GM10266 (cell line): ENCODE measurements at regions not wholly inside any gene's neighbourhood (a gene's known extent, or its start where the extent isn't known, plus 50 kb on each side); places are given as distances from the start of the nearest gene placed in this dataset.

Experiments
- DNase-seq: peaks from one replicate; pipeline ENCODE4 v3.0.0; 2012; ENCODE audit errors: extremely low spot score
- TF ChIP-seq, protein P1 (sequence below): IDR thresholded peaks from 2 replicates; pipeline ENCODE4 v1.5.1; 2012; ENCODE audit warnings: mild to moderate bottlenecking, low read depth; ENCODE audit not compliant: control insufficient read depth, insufficient read depth; ENCODE audit errors: missing control alignments

DNA sequence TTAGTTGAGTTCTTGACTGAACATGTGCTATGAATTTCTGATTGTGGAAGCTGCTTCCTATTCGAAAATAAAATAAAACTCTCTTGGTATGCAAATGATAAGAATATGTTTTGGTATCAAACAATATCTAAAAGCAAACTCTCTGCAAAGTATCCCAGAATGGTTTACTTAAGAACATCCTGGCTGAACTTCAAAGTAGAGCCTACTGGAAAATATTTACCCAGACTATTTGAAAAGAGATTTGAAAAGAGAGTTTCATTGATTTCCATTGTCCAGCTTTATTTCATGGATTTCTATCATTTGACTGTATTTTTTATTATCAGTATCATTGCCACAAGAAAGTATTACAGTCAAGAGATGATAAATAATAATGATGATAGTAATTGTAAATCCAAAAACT, 171.1 kb upstream of the SLC7A11 start:
- TF ChIP-seq, protein P1, sequence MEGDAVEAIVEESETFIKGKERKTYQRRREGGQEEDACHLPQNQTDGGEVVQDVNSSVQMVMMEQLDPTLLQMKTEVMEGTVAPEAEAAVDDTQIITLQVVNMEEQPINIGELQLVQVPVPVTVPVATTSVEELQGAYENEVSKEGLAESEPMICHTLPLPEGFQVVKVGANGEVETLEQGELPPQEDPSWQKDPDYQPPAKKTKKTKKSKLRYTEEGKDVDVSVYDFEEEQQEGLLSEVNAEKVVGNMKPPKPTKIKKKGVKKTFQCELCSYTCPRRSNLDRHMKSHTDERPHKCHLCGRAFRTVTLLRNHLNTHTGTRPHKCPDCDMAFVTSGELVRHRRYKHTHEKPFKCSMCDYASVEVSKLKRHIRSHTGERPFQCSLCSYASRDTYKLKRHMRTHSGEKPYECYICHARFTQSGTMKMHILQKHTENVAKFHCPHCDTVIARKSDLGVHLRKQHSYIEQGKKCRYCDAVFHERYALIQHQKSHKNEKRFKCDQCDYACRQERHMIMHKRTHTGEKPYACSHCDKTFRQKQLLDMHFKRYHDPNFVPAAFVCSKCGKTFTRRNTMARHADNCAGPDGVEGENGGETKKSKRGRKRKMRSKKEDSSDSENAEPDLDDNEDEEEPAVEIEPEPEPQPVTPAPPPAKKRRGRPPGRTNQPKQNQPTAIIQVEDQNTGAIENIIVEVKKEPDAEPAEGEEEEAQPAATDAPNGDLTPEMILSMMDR = no peak

DNA sequence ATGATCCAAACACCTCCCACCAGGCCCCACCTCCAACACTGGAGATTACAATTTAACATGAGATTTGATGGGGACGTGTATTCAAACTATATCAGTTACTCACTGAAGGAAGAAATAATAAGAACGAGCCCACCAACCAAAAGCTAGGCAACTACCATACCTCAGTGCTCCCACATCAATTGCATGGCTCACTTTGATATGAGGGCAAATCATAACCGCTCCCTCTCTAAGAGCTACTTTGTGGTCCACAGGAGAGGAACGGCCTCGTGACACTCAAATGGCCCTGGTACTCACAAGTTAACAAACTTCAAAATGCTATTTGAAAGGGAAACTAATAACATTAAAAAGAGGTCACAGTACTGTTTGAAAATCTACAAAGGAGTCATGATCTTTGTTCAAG, 170.7 kb upstream of the SLC7A11 start:
- DNase-seq = no peak
- TF ChIP-seq, protein P1 = no peak

More for the DNA sequence above, 171.1 kb upstream of the SLC7A11 start:
- no peak for DNase-seq

DNA sequence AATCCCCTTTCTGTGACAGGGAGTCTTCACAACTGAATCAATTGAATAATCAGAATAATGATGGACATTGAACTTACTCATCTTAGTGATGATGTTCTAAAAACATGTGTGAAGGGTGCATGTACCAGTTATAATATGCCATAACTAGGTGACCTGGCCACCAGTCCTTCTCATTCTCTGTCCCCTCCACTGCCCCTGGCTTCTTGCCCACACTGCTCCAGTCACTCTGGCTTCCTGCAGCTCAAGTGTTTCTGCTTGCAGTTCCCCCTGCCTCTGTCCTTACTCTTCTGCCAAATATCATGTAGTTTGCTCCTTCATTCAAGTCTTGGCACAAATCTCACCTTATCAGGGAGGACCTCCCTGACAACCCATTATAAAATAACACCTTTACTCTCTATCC, 168.1 kb upstream of the SLC7A11 start:
- DNase-seq = no peak
- TF ChIP-seq, protein P1 = no peak

DNA sequence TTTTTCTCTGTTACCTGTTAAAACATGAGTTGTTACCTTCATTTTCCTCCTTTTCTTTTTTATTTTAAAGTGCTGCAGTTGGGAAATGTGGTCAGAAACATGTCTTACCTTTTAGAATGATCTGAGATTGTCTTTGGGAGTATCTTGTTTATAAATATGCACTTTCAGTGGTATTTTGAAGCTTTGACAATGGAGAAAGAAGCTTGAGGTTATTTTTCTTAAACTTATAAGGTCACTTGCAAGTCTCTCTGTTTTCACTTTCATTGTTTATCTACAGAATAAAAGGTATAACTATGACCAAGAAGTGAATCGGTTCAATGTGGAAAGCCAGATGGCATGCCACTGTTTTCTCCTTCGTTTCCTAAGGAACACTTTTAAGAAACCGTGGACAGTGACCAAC, 167.5 kb upstream of the SLC7A11 start:
- no peak for DNase-seq
- TF ChIP-seq, protein P1 = no peak

DNA sequence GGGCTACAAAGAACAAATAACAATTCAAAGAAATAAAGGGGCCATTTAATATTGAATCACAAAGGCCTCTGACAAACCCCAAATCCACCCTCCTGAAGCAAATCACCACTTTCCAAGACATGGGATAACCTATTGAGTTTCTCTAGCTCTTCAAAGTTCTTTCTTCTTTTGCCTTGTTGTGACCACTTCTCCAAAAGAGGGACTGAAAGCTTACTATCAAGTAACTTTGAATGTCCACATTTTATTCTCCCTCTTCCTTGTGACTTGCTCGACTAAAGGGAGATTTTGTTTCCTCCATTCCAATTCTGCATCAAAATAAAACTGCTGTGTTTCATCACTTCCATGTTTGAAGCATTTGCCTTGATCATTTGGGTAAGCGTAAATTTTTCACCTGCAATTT, 166.6 kb upstream of the SLC7A11 start:
- DNase-seq = no peak
- TF ChIP-seq, protein P1 = no peak

DNA sequence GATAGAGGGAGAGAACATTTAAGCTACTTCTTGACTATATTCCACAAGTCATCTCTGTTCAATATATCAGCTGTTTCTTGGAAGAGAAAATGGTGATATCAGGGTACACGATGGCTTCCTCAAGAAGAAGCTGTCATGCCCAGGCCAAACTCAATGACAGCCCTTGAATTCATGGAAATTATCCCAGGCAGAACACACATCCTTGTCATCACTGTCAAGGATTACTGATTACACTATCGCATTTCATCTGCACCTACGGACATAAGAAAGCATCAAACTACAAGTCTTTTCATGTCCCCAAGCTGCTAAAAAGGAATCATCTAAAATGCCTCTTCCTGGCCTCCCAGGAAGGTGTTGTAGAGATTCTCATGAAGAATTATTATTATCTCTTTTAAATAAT, 165.2 kb upstream of the SLC7A11 start:
- TF ChIP-seq, protein P1 = no peak

DNA sequence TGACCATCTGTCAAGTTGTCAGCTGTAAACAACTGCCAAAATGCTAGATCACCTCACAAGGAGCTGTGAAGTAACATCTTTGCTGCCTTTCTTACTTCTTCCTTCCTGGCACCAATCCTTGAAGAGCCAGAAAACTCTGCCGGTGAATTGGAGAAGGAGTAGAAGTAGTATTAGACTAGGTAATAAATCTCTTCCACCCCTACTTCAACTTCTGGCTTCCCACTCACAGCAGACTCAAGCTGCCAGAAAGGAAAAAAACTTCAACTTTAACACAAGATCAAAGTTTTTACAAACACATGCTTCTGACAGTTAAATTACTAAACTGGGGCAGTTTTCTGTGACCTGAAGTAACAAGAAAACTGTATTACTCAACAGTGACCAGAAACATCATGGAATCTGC, 164.7 kb upstream of the SLC7A11 start:
- DNase-seq = no peak
- TF ChIP-seq, protein P1 = no peak

More for the DNA sequence above, 165.2 kb upstream of the SLC7A11 start:
- DNase-seq = no peak
